ENCODE measurements at regions not wholly inside any gene's neighbourhood (a gene's known extent, or its start where the extent isn't known, plus 50 kb on each side); places are given as distances from the start of the nearest gene placed in this dataset.

DNA sequence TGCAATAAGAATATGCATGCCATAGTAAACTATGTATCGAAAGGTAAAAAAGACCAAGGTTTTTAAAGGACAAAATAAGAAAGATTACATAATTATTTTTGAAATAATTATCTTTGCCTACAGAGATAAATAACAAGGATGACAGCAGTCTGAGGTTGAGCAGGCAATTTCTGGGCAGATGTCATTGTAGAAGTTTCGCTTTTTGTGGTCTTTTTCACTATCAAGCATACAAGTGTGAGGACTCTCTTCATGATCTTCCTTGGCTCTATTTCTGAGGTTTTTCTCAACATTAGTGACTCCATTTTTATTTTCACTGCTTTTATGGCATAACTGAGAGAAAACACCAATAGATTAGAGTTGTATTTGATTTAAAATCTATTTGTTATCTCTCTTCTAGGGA lies 1337.9 kb upstream of the EPHA6 start:
- no TSS peak for BruUV-seq (replicated peaks)
- no peaks in the 10 kb centered on the region for H3K4me1 ChIP-seq (ENCODE audit: insufficient read depth, low read length, poor library complexity, severe bottlenecking)
- DNase-seq (ENCODE audit: low spot score), result no peak
- H3K27me3 ChIP-seq (replicated peaks; ENCODE audit: insufficient read depth, low read depth, low read length, poor library complexity), result no peaks in the 10 kb centered on the region
- no peak overlapping the region for H3K4me3 ChIP-seq (ENCODE audit: low read depth, low read length, poor library complexity, severe bottlenecking)
- H3K36me3 ChIP-seq (ENCODE audit: insufficient read depth, low read length, poor library complexity, severe bottlenecking), result no peaks in the 10 kb centered on the region
- intact Hi-C loops (cut with micrococcal nuclease; ENCODE audit: unreplicated experiment), result no loop called here
- H3K27ac ChIP-seq (ENCODE audit: low read depth, low read length, poor library complexity, severe bottlenecking), result no peak overlapping the region
- CTCF ChIA-PET, result no interaction called here
- peaks cover 12% of the 10 kb centered on the region for H3K9me3 ChIP-seq (ENCODE audit: low read depth, low read length, poor library complexity, severe bottlenecking)
- no peak for TF ChIP-seq EZH2 (IDR thresholded peaks at IDR 0.05; ENCODE audit: borderline replicate concordance, low read depth, low read length, poor library complexity, severe bottlenecking)
- TF ChIP-seq, protein P1, sequence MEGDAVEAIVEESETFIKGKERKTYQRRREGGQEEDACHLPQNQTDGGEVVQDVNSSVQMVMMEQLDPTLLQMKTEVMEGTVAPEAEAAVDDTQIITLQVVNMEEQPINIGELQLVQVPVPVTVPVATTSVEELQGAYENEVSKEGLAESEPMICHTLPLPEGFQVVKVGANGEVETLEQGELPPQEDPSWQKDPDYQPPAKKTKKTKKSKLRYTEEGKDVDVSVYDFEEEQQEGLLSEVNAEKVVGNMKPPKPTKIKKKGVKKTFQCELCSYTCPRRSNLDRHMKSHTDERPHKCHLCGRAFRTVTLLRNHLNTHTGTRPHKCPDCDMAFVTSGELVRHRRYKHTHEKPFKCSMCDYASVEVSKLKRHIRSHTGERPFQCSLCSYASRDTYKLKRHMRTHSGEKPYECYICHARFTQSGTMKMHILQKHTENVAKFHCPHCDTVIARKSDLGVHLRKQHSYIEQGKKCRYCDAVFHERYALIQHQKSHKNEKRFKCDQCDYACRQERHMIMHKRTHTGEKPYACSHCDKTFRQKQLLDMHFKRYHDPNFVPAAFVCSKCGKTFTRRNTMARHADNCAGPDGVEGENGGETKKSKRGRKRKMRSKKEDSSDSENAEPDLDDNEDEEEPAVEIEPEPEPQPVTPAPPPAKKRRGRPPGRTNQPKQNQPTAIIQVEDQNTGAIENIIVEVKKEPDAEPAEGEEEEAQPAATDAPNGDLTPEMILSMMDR (conservative IDR thresholded peaks at IDR 0.05; ENCODE audit: low read depth, low read length), result no peak
- POLR2A ChIA-PET (ENCODE audit: low non-redundant PET), result no interaction called here

- Histone ChIP-seq H3K27ac (ENCODE audit: low read depth, low read length, poor library complexity, severe bottlenecking) (no peak overlapping the region), H3K9me3 (ENCODE audit: low read depth, low read length, poor library complexity, severe bottlenecking) (no peaks in the 10 kb centered on the region), H3K4me1 (ENCODE audit: insufficient read depth, low read length, poor library complexity, severe bottlenecking) (no peaks in the 10 kb centered on the region), H3K4me3 (ENCODE audit: low read depth, low read length, poor library complexity, severe bottlenecking) (no peak overlapping the region), H3K36me3 (ENCODE audit: insufficient read depth, low read length, poor library complexity, severe bottlenecking) (no peaks in the 10 kb centered on the region), H3K27me3 (replicated peaks; ENCODE audit: insufficient read depth, low read depth, low read length, poor library complexity) (no peaks in the 10 kb centered on the region)
- no peak for DNase-seq (ENCODE audit: low spot score)
- BruUV-seq (replicated peaks), result no TSS peak
- no peak for TF ChIP-seq EZH2 (IDR thresholded peaks at IDR 0.05; ENCODE audit: borderline replicate concordance, low read depth, low read length, poor library complexity, severe bottlenecking)
- TF ChIP-seq, protein P1 (conservative IDR thresholded peaks at IDR 0.05; ENCODE audit: low read depth, low read length), result no peak
- ChIA-PET CTCF (no interaction called here), POLR2A (ENCODE audit: low non-redundant PET) (no interaction called here)
- intact Hi-C loops (cut with micrococcal nuclease; ENCODE audit: unreplicated experiment), result no loop called here
These were observed 1308.2 kb upstream of the EPHA6 start for GRCh38 chr3:95506174-95506573.

DNA sequence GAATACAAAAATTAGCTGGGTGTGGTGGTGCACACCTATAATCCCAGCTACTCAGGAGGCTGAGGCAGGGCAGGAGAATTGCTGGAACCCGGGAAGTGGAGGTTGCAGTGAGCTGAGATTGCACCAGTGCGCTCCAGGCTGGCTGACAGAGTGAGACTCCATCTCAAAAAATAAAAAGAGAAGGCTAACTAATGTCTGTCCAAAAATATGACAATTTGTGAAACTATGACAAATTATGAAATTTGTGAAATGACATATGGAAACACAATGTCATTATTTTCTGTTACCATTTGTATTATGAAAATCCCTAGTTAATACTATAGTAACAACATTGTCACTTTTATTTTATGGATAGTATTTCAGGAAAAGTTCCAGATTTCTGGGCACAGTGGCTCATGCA lies 1306.3 kb upstream of the EPHA6 start:
- BruUV-seq (replicated peaks), result no TSS peak
- POLR2A ChIA-PET (ENCODE audit: low non-redundant PET), result no interaction called here
- intact Hi-C loops (cut with micrococcal nuclease; ENCODE audit: unreplicated experiment), result no loop called here

More for the DNA sequence above, 1306.3 kb upstream of the EPHA6 start:
- Histone ChIP-seq H3K36me3 (ENCODE audit: insufficient read depth, low read length, poor library complexity, severe bottlenecking) (no peaks in the 10 kb centered on the region), H3K4me1 (ENCODE audit: insufficient read depth, low read length, poor library complexity, severe bottlenecking) (no peaks in the 10 kb centered on the region), H3K27me3 (replicated peaks; ENCODE audit: insufficient read depth, low read depth, low read length, poor library complexity) (no peaks in the 10 kb centered on the region), H3K9me3 (ENCODE audit: low read depth, low read length, poor library complexity, severe bottlenecking) (peaks cover 12% of the 10 kb centered on the region), H3K27ac (ENCODE audit: low read depth, low read length, poor library complexity, severe bottlenecking) (no peak overlapping the region), H3K4me3 (ENCODE audit: low read depth, low read length, poor library complexity, severe bottlenecking) (no peak overlapping the region)
- TF ChIP-seq, protein P1 (conservative IDR thresholded peaks at IDR 0.05; ENCODE audit: low read depth, low read length), result no peak
- TF ChIP-seq EZH2 (IDR thresholded peaks at IDR 0.05; ENCODE audit: borderline replicate concordance, low read depth, low read length, poor library complexity, severe bottlenecking), result no peak
- CTCF ChIA-PET, result no interaction called here
- DNase-seq (ENCODE audit: low spot score), result no peak

Data from A673 (cell line).